Activated CD4-positive, alpha-beta T cell treated with anti-CD3 and anti-CD28 coated beads, Interleukin-2, amount 10 ng/mL, durations not matched to agents 7 days and 5 days (primary cell): ENCODE measurements at regions not wholly inside any gene's neighbourhood (a gene's known extent, or its start where the extent isn't known, plus 50 kb on each side); places are given as distances from the start of the nearest gene placed in this dataset.

Experiments used
- CTCF ChIA-PET: fragments of 350-600 bp; sonication (Branson Sonifier 250); formaldehyde crosslinking; loops from one replicate; lab custom pipeline; 2021; ENCODE audit warnings: antibody characterized with exemption; lab: Charles Lee
- POLR2A ChIA-PET: fragments of 350-600 bp; sonication (Branson Sonifier 250); formaldehyde crosslinking; loops from one replicate; lab custom pipeline; 2021; ENCODE audit warnings: antibody characterized with exemption; lab: Charles Lee
- DNase-seq: peaks from one replicate; pipeline ENCODE4 v3.0.0-alpha.2; 2020
- H3K27ac Mint-ChIP-seq: one replicate; pipeline ENCODE4 v1.8.0; 2021; ENCODE audit warnings: mild to moderate bottlenecking, moderate library complexity, mixed read lengths
- H3K27me3 Mint-ChIP-seq: one replicate; pipeline ENCODE4 v1.8.0; 2021; ENCODE audit warnings: mixed read lengths
- H3K36me3 Mint-ChIP-seq: one replicate; pipeline ENCODE4 v1.8.0; 2021; ENCODE audit warnings: low read depth, mixed read lengths
- H3K4me1 Mint-ChIP-seq: one replicate; pipeline ENCODE4 v1.8.0; 2021; ENCODE audit warnings: mixed read lengths
- H3K4me3 Mint-ChIP-seq: one replicate; pipeline ENCODE4 v1.8.0; 2021; ENCODE audit warnings: mild to moderate bottlenecking, moderate library complexity, mixed read lengths
- H3K9me3 Mint-ChIP-seq: one replicate; pipeline ENCODE4 v1.8.0; 2021; ENCODE audit warnings: mixed read lengths

GRCh38 chr5:61614606-61615005, 282.5 kb downstream of the ZSWIM6 start:
- Mint-ChIP-seq H3K4me1 (no peaks in the 10 kb centered on the region), H3K27me3 (peaks cover 3% of the 10 kb centered on the region), H3K4me3 (no peak overlapping the region), H3K9me3 (no peaks in the 10 kb centered on the region), H3K27ac (no peak overlapping the region), H3K36me3 (no peaks in the 10 kb centered on the region)
- ChIA-PET POLR2A (no interaction called here), CTCF (no interaction called here)
- DNase-seq, result no peak

- CTCF ChIA-PET, result no interaction called here
- Mint-ChIP-seq H3K4me1 (no peaks in the 10 kb centered on the region), H3K27ac (no peak overlapping the region), H3K27me3 (no peaks in the 10 kb centered on the region), H3K9me3 (no peaks in the 10 kb centered on the region), H3K36me3 (no peaks in the 10 kb centered on the region), H3K4me3 (no peak overlapping the region)
- POLR2A ChIA-PET, result no interaction called here
- DNase-seq, result no peak
Measured at GRCh38 chr5:61617039-61617438, 285.0 kb downstream of the ZSWIM6 start.

GRCh38 chr5:61617995-61618525, 286.0 kb downstream of the ZSWIM6 start:
- no peak overlapping the region for H3K4me3 Mint-ChIP-seq
- CTCF ChIA-PET, result no interaction called here
- no peaks in the 10 kb centered on the region for H3K9me3 Mint-ChIP-seq
- H3K4me1 Mint-ChIP-seq, result no peaks in the 10 kb centered on the region
- no peaks in the 10 kb centered on the region for H3K36me3 Mint-ChIP-seq
- POLR2A ChIA-PET, result no interaction called here
- H3K27me3 Mint-ChIP-seq, result peaks cover 2% of the 10 kb centered on the region
- DNase-seq, result no peak
- no peak overlapping the region for H3K27ac Mint-ChIP-seq

- no peaks in the 10 kb centered on the region for H3K4me1 Mint-ChIP-seq
- H3K27me3 Mint-ChIP-seq, result peaks cover 5% of the 10 kb centered on the region
- POLR2A ChIA-PET, result no interaction called here
- H3K4me3 Mint-ChIP-seq, result no peak overlapping the region
- no peak for DNase-seq
- CTCF ChIA-PET, result no interaction called here
- H3K27ac Mint-ChIP-seq, result no peak overlapping the region
- H3K36me3 Mint-ChIP-seq, result no peaks in the 10 kb centered on the region
- no peaks in the 10 kb centered on the region for H3K9me3 Mint-ChIP-seq
Measured at GRCh38 chr5:61618577-61618976, 286.5 kb downstream of the ZSWIM6 start.

- no peak overlapping the region for H3K27ac Mint-ChIP-seq
- no peaks in the 10 kb centered on the region for H3K36me3 Mint-ChIP-seq
- no peaks in the 10 kb centered on the region for H3K4me1 Mint-ChIP-seq
- no peaks in the 10 kb centered on the region for H3K9me3 Mint-ChIP-seq
- no peak overlapping the region for H3K4me3 Mint-ChIP-seq
- ChIA-PET POLR2A (no interaction called here), CTCF (interaction anchor here (1.2 to 1.5 kb wide), 2 partner anchors 22 to 40 kb away, joined by 4 to 5 read pairs; no protein-coding TSS in a partner anchor)
- peaks cover 9% of the 10 kb centered on the region for H3K27me3 Mint-ChIP-seq
- no peak for DNase-seq
Measured at GRCh38 chr5:61619289-61619688, 287.2 kb downstream of the ZSWIM6 start.

- Mint-ChIP-seq H3K27me3 (peaks cover 14% of the 10 kb centered on the region), H3K4me1 (peaks cover under 1% of the 10 kb centered on the region), H3K4me3 (no peak overlapping the region), H3K27ac (no peak overlapping the region), H3K9me3 (no peaks in the 10 kb centered on the region), H3K36me3 (no peaks in the 10 kb centered on the region)
- POLR2A ChIA-PET, result interaction anchor here (0.5 kb wide), 1 partner anchor 288 kb away, joined by 4 read pairs; the partner anchor contains the start of gene ZSWIM6
- no peak for DNase-seq
- CTCF ChIA-PET, result interaction anchor here (1.2 to 1.5 kb wide), 3 partner anchors 10 to 39 kb away, joined by 3 to 5 read pairs (median 4); no protein-coding TSS in a partner anchor
Measured at GRCh38 chr5:61619777-61620518, 287.9 kb downstream of the ZSWIM6 start.

- H3K4me3 Mint-ChIP-seq, result no peak overlapping the region
- H3K27ac Mint-ChIP-seq, result no peak overlapping the region
- peaks cover 4% of the 10 kb centered on the region for H3K4me1 Mint-ChIP-seq
- no peak for DNase-seq
- ChIA-PET POLR2A (no interaction called here), CTCF (interaction anchor here (1.2 to 1.5 kb wide), 2 partner anchors 10 to 38 kb away, joined by 3 to 4 read pairs; no protein-coding TSS in a partner anchor)
- peaks cover 21% of the 10 kb centered on the region for H3K27me3 Mint-ChIP-seq
- no peaks in the 10 kb centered on the region for H3K9me3 Mint-ChIP-seq
- no peaks in the 10 kb centered on the region for H3K36me3 Mint-ChIP-seq
Measured at GRCh38 chr5:61620699-61621182, 288.7 kb downstream of the ZSWIM6 start.

- H3K27ac Mint-ChIP-seq, result no peak overlapping the region
- peaks cover 4% of the 10 kb centered on the region for H3K4me1 Mint-ChIP-seq
- H3K36me3 Mint-ChIP-seq, result no peaks in the 10 kb centered on the region
- H3K4me3 Mint-ChIP-seq, result no peak overlapping the region
- POLR2A ChIA-PET, result no interaction called here
- H3K27me3 Mint-ChIP-seq, result peaks cover 21% of the 10 kb centered on the region
- CTCF ChIA-PET, result interaction anchor here (1.2 kb wide), 1 partner anchor 9 kb away, joined by 3 read pairs; no protein-coding TSS in a partner anchor
- DNase-seq, result no peak
- no peaks in the 10 kb centered on the region for H3K9me3 Mint-ChIP-seq
Measured at GRCh38 chr5:61621202-61621650, 289.2 kb downstream of the ZSWIM6 start.

- ChIA-PET POLR2A (no interaction called here), CTCF (interaction anchor here (1.0 kb wide), 1 partner anchor 51 kb away, joined by 4 read pairs; no protein-coding TSS in a partner anchor)
- Mint-ChIP-seq H3K27ac (no peak overlapping the region), H3K4me3 (no peak overlapping the region), H3K27me3 (peaks cover 28% of the 10 kb centered on the region), H3K4me1 (peaks cover 10% of the 10 kb centered on the region), H3K36me3 (no peaks in the 10 kb centered on the region), H3K9me3 (no peaks in the 10 kb centered on the region)
- no peak for DNase-seq
Measured at GRCh38 chr5:61622156-61622555, 290.1 kb downstream of the ZSWIM6 start.

GRCh38 chr5:61623401-61624069, 291.5 kb downstream of the ZSWIM6 start:
- CTCF ChIA-PET, result interaction anchor here (0.7 kb wide), 1 partner anchor 36 kb away, joined by 3 read pairs; no protein-coding TSS in a partner anchor
- H3K4me3 Mint-ChIP-seq, result no peak overlapping the region
- H3K9me3 Mint-ChIP-seq, result no peaks in the 10 kb centered on the region
- no peak overlapping the region for H3K27ac Mint-ChIP-seq
- POLR2A ChIA-PET, result no interaction called here
- H3K4me1 Mint-ChIP-seq, result peaks cover 10% of the 10 kb centered on the region
- peaks cover 41% of the 10 kb centered on the region for H3K27me3 Mint-ChIP-seq
- H3K36me3 Mint-ChIP-seq, result no peaks in the 10 kb centered on the region
- no peak for DNase-seq

- ChIA-PET CTCF (interaction anchor here (1.2 kb wide), 1 partner anchor 36 kb away, joined by 3 read pairs; no protein-coding TSS in a partner anchor), POLR2A (no interaction called here)
- H3K27me3 Mint-ChIP-seq, result peaks cover 49% of the 10 kb centered on the region
- no peaks in the 10 kb centered on the region for H3K9me3 Mint-ChIP-seq
- no peaks in the 10 kb centered on the region for H3K36me3 Mint-ChIP-seq
- peaks cover 10% of the 10 kb centered on the region for H3K4me1 Mint-ChIP-seq
- no peak for DNase-seq
- no peak overlapping the region for H3K4me3 Mint-ChIP-seq
- no peak overlapping the region for H3K27ac Mint-ChIP-seq
Measured at GRCh38 chr5:61624553-61625136, 292.6 kb downstream of the ZSWIM6 start.

- H3K4me3 Mint-ChIP-seq, result no peak overlapping the region
- ChIA-PET POLR2A (no interaction called here), CTCF (interaction anchor here (1.2 kb wide), 1 partner anchor 36 kb away, joined by 3 read pairs; no protein-coding TSS in a partner anchor)
- H3K27ac Mint-ChIP-seq, result peak overlapping the region; percentile 36
- DNase-seq, result no peak
- H3K27me3 Mint-ChIP-seq, result peaks cover 52% of the 10 kb centered on the region
- no peaks in the 10 kb centered on the region for H3K9me3 Mint-ChIP-seq
- no peaks in the 10 kb centered on the region for H3K36me3 Mint-ChIP-seq
- H3K4me1 Mint-ChIP-seq, result peaks cover 10% of the 10 kb centered on the region
Measured at GRCh38 chr5:61625137-61625561, 293.1 kb downstream of the ZSWIM6 start.
